NCI-H2196 treated with DMSO at 0.1 percent for 48 hours (cell line): ENCODE measurements at regions not wholly inside any gene's neighbourhood (a gene's known extent, or its start where the extent isn't known, plus 50 kb on each side); places are given as distances from the start of the nearest gene placed in this dataset.

Experiments
- DNase-seq: peaks from one replicate; lab custom pipeline; 2025; ENCODE audit not compliant: unreplicated experiment; lab: John Stamatoyannopoulos, UW

GRCh38 chr20:53702617-53703016 lies 109.0 kb upstream of the ZNF217 start:
- DNase-seq: no peak

- DNase-seq: no peak
Measured at GRCh38 chr20:53699906-53700305, 106.3 kb upstream of the ZNF217 start.

- DNase-seq: no peak
Measured at GRCh38 chr20:53699085-53699674, 105.5 kb upstream of the ZNF217 start.

GRCh38 chr20:53698371-53698978 lies 104.8 kb upstream of the ZNF217 start:
- no peak for DNase-seq

DNA sequence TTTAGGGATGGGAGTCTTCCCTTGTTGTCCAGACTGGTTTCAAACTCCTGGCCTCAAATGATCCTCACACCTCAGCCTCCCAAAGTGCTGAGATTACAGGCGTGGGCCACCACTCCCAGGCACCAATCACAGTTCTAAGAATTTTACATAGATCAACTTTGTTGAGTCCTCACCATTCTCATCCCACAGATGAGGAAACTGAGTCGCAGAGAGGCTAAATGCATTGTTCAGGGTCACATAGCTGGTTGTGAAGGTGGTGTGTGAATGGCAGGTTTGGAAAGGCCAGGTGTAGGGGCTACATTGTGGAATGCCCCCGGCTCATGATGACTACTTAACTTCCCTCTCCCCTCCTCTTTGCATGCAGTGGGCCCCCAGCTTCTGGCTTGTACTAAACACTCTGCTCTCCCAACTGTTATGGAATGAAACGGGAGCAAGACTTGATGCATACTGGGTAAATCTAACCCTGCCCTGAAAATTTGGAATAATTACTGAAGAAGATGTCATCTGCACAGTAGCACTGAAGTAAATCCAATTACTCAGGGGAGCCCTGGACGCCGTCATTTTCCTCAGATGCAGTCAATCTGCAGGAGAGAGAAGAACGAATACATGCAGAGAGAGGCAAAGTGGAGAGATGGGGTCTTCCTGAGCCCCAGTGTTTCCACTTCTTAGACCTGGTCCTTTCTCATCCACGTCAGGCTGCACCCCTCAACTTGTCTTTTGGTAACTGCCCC lies 102.3 kb upstream of the ZNF217 start:
- DNase-seq: no peak

DNA sequence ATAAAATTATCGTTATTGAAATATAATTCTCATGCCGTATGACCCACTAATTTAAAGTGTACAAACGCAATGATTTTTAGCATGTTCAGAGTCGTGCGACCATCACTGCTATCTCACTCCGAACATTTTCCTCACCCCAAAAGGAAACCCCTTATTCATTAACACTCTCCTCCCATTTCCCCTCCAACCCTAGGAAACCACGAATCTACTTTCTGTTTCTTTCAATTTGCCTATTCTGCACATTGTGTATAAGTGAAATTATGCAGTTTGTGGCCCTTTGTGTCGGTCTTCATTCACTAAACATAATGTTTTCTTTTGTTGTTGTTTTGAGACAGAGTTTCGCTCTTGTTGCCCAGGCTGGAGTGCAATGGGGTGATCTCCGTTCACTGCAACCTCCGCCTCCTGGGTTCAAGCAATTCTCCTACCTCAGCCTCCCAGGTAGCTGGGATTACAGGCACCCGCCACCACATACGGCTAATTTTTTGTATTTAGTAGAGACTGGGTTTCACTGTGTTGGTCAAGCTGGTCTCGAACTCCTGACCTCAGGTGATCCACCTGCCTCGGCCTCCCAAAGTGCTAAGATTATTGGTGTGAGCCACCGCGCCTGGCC lies 99.7 kb upstream of the ZNF217 start:
- DNase-seq: no peak

GRCh38 chr20:53692465-53693067 lies 98.9 kb upstream of the ZNF217 start:
- DNase-seq: no peak

DNA sequence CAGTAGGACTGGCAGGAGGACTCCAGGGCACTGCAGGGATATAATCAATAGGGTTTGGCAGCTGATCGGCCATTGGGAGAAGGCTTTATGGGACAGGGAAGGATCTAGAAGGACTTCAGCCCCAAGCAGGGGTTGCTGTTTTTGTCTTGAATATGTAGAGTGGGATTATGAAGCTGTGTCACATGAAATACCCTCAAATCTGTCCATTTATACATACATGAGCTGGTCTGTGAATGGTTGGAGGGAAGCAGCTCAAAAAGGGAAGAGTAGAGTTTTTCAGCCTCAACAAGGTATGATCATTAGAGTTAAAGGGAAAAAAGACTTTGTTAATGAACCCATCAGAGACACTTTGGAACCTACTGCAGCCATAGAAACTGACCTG lies 98.2 kb upstream of the ZNF217 start:
- no peak for DNase-seq

- no peak for DNase-seq
Measured at GRCh38 chr20:53691060-53691810, 97.6 kb upstream of the ZNF217 start.

- no peak for DNase-seq
Measured at GRCh38 chr20:53688085-53688484, 94.4 kb upstream of the ZNF217 start.

GRCh38 chr20:53685070-53685595 lies 91.5 kb upstream of the ZNF217 start:
- no peak for DNase-seq

DNA sequence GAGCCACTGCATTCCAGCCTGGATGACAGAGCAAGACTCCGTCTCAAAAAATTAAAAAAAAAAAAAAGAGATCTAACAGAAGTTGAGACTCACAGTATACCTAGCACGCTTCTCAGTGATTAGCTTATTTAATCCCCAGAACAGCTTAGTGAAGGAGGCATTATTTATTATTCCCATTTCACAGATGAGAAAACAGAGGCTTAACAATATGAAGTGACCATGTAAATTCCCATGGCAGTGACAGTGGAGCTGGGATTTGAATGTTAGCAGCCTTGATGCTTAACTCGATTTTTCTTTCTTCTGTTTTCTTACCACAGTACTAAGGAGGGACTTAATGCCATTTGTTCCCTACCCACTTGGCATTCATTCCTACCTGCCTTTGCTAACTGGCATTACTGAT lies 89.9 kb upstream of the ZNF217 start:
- no peak for DNase-seq

GRCh38 chr20:53681352-53682212 lies 87.9 kb upstream of the ZNF217 start:
- DNase-seq: no peak

DNA sequence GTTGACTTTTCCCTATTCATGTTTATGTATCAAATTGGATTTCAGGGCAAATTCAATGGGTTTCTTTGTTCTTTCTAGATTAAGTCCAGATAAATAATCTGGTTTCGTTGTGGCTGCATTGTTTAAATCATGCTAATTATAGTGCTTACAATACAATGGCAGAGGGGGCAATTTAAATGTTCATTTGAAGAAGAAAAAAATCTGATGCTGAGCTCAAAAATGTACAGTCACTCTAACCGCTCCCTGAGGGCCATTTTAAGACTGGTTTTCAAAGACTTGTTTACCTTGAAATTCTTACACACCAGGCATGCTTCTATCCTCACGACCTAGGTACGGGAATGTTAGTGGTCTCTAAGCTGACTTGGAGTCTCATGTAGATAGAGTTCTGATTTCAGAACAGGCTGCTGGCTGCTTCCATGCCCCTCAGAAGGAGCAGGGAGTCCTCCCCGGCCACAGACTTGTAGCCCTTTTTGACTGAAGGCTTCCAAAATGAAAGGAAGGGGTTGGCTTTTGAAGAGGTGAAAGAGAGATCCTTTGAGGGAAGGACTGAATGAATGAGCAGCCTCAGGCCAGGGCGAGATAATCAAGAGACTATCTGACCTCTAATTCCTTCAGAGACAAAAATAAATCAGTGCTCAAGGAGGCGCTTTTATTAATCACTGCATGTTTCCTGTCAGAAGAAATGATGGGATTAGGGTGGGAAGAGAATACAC lies 86.1 kb upstream of the ZNF217 start:
- DNase-seq: no peak

GRCh38 chr20:53678990-53679596 lies 85.5 kb upstream of the ZNF217 start:
- no peak for DNase-seq

- no peak for DNase-seq
Measured at GRCh38 chr20:53678315-53678989, 84.8 kb upstream of the ZNF217 start.

DNA sequence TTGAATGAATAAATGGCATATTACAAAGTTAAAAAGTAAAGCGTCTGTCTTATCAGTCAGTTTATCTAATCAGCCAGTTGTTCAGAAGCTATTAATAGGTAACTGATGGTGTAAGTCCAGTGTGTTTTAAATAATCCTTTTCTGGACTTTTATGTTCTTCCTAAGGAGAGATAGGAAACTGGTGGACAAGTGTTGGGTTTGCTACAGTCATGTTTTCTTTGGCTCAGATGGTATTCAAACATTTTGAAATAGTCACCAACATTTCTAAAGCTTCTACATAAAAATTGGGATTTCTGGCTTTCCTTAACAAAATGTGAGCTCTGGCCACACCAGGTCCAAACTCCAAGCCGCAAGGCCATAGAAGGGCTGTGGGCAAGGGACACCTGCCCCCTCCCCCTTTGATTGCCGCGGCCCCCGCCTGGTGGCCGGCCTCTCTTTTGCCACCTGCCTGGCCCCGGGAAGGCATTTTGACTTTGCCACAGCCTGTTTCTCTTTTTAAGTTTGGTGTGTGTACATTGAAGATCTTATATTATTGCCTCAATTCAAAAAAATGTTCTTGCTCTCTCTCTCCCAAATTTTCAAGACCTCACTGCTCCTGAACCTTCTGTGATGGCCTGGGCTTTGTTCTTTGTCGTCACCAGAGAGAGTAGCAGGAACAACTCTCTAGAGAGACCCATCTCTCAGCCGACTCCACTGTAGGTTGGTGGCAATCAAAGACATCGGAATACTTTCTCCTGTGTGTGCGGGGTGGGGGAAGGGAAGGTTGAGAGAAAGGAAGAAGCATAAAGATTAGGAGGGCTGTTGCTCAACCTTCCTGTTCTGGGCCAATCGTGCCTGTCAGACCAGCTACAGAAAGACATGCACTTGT lies 84.0 kb upstream of the ZNF217 start:
- no peak for DNase-seq
